ENCODE measurements at regions not wholly inside any gene's neighbourhood (a gene's known extent, or its start where the extent isn't known, plus 50 kb on each side); places are given as distances from the start of the nearest gene placed in this dataset.

DNA sequence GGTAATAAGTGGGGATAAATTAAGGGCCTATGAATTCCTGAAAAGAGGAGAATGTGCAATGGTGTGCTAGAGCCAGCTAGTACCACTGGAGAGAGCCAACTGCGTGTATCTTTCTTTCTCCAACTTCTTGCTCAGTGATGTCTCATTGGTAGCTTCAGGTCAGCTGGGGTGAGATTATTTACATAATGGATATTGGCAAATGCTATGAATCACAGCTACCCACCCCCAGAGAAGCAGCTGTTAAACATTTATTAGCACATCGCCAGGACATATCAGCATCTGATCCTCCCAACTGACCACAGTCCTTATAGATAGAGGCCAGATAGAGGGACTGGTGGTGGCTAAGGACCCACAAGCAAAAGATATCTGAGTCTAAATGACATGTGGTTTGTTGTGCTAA lies 421.3 kb downstream of the ACTL7B start:
- TF ChIP-seq, protein P1, sequence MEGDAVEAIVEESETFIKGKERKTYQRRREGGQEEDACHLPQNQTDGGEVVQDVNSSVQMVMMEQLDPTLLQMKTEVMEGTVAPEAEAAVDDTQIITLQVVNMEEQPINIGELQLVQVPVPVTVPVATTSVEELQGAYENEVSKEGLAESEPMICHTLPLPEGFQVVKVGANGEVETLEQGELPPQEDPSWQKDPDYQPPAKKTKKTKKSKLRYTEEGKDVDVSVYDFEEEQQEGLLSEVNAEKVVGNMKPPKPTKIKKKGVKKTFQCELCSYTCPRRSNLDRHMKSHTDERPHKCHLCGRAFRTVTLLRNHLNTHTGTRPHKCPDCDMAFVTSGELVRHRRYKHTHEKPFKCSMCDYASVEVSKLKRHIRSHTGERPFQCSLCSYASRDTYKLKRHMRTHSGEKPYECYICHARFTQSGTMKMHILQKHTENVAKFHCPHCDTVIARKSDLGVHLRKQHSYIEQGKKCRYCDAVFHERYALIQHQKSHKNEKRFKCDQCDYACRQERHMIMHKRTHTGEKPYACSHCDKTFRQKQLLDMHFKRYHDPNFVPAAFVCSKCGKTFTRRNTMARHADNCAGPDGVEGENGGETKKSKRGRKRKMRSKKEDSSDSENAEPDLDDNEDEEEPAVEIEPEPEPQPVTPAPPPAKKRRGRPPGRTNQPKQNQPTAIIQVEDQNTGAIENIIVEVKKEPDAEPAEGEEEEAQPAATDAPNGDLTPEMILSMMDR (IDR thresholded peaks at IDR 0.05; ENCODE audit: low read depth, low read length, poor library complexity, severe bottlenecking): no peak
- no peak for TF ChIP-seq EZH2phosphoT487 (IDR thresholded peaks at IDR 0.05; ENCODE audit: borderline replicate concordance, low read length)
